Prostate gland (tissue), 2 donors: ENCODE measurements at regions not wholly inside any gene's neighbourhood (a gene's known extent, or its start where the extent isn't known, plus 50 kb on each side); places are given as distances from the start of the nearest gene placed in this dataset.
A peak's percentile ranks its signal among the peaks of the same experiment; 100 is the strongest.

ENCODE experiments used
- DNase-seq: peaks from one replicate; pipeline ENCODE4 v3.0.0-alpha.2; 2019; ENCODE audit warnings: low spot score
- H3K27ac ChIP-seq, 2 donors: fragments of 200-600 bp; sonication (generic); 2 replicates each; pipeline ENCODE4 v1.5.1; 2017 to 2019
- H3K27me3 ChIP-seq: fragments of 200-600 bp; sonication (generic); replicated peaks from 2 replicates; pipeline ENCODE4 v1.5.1; 2019; ENCODE audit not compliant: insufficient read depth
- H3K36me3 ChIP-seq, 2 donors: fragments of 200-600 bp; sonication (generic); 1 replicate in 1 of 2; 2 replicates in 1 of 2; pipeline versions ENCODE4 v1.5.1 to v1.8.1; 2017 to 2019
- H3K4me1 ChIP-seq: fragments of 200-600 bp; sonication (generic); replicated peaks from 2 replicates; pipeline ENCODE4 v1.5.1; 2019
- H3K4me3 ChIP-seq, 2 donors: fragments of 200-600 bp; sonication (generic); 2 replicates each; pipeline ENCODE4 v1.5.1; 2017 to 2019
- H3K9me3 ChIP-seq: fragments of 200-600 bp; sonication (generic); 2 replicates; pipeline ENCODE4 v1.5.1; 2017
- POLR2A ChIP-seq: fragments of 450-650 bp; IDR thresholded peaks from one replicate; pipeline ENCODE4 v1.6.1; 2016; ENCODE audit warnings: antibody characterized with exemption, mild to moderate bottlenecking
- POLR2AphosphoS5 ChIP-seq: sonication (generic); formaldehyde crosslinking; IDR thresholded peaks from one replicate; pipeline ENCODE4 v1.6.1; 2017; ENCODE audit warnings: antibody characterized with exemption
- WGBS: methylation state at CpG from one replicate; pipeline ENCODE4 v1.1.5; 2018; 5-methylcytosine and 5-hydroxymethylcytosine counted together
- intact Hi-C: fragments of 100-400 bp; cut with DNase I; formaldehyde crosslinking; loops from one replicate; pipeline ENCODE4 v1.14.2; 2022
- TF ChIP-seq, protein P1 (sequence below), 4 experiments: fragments of 200-600 bp in 2 of 4; fragments of 450-650 bp in 2 of 4; sonication (generic) in 2 of 4; IDR thresholded peaks; 1 replicate in 3 of 4; 2 replicates in 1 of 4; pipeline ENCODE4 v1.5.1; 2016 to 2019; ENCODE audit warnings: antibody characterized with exemption in 4 of 4, mild to moderate bottlenecking in 2 of 4, moderate library complexity in 2 of 4

DNA sequence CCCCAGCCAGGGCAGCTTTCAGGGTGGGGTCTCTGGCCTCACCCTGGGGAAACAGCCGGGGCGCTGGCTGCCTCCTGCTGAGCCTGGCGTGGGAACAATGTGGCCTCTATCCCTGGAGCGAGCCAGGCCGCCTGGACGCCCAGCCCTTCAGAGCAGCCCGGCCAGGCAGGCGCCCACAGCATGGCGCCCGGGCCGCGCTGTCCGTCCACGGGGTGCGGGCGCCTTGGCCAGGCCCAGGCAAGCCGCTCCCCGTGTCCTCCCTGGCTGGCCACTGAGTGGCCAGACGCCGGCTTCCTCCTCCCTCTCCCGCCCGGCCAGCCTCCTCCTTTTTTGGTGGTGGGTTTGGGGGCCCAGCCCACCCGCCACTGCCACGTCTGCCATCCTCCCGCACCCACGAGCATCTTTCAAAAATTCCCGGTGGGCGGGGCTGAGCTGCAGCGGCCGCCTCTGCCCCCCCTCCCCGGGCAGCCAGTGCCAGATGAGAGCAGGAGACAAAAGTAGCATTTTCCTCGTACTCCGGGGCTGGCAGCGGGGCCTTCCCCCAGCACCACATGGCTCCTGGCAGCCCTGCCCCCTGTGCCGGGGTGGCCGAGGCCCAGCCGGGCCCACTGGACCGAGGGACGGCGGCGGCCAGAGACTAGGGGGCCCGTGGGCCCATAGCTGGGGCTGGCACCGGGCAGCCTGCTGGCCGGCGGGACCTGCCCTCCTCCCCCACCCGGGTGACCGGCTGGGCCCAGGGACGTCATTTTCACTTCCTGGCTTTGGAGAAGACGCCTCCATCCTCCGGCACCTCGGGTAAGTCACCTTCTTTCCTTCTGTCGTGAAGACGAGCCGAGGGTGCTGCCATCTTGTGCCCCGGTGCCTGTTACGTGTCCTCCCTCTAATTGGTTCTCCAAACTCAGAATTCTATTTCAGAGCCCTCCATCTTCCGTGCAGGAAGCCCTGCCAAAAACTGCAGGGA lies 70.2 kb upstream of the PPARA start:
- intact Hi-C loops: loop anchor here (5.0 kb wide), 1 partner anchor 32 kb away; no protein-coding TSS in a partner anchor
- H3K4me3 ChIP-seq: peak overlapping the region; percentile 30 to 93
- H3K27me3 ChIP-seq: no peaks in the 10 kb centered on the region
- no peaks in the 10 kb centered on the region for H3K36me3 ChIP-seq
- peaks cover 33% of the 10 kb centered on the region for H3K4me1 ChIP-seq
- DNase-seq: peak; percentile 79
- TF ChIP-seq POLR2A: peak; percentile 54
- TF ChIP-seq, protein P1, sequence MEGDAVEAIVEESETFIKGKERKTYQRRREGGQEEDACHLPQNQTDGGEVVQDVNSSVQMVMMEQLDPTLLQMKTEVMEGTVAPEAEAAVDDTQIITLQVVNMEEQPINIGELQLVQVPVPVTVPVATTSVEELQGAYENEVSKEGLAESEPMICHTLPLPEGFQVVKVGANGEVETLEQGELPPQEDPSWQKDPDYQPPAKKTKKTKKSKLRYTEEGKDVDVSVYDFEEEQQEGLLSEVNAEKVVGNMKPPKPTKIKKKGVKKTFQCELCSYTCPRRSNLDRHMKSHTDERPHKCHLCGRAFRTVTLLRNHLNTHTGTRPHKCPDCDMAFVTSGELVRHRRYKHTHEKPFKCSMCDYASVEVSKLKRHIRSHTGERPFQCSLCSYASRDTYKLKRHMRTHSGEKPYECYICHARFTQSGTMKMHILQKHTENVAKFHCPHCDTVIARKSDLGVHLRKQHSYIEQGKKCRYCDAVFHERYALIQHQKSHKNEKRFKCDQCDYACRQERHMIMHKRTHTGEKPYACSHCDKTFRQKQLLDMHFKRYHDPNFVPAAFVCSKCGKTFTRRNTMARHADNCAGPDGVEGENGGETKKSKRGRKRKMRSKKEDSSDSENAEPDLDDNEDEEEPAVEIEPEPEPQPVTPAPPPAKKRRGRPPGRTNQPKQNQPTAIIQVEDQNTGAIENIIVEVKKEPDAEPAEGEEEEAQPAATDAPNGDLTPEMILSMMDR (IDR thresholded peaks at IDR 0.05): peak in 1 of 4 experiments; percentile 15
- peak; percentile 32 for TF ChIP-seq POLR2AphosphoS5
- WGBS: 17% methylated on average over 48 of the region's 57 CpGs
- H3K9me3 ChIP-seq: no peaks in the 10 kb centered on the region
- H3K27ac ChIP-seq: peak overlapping the region; percentile 96 to 99

DNA sequence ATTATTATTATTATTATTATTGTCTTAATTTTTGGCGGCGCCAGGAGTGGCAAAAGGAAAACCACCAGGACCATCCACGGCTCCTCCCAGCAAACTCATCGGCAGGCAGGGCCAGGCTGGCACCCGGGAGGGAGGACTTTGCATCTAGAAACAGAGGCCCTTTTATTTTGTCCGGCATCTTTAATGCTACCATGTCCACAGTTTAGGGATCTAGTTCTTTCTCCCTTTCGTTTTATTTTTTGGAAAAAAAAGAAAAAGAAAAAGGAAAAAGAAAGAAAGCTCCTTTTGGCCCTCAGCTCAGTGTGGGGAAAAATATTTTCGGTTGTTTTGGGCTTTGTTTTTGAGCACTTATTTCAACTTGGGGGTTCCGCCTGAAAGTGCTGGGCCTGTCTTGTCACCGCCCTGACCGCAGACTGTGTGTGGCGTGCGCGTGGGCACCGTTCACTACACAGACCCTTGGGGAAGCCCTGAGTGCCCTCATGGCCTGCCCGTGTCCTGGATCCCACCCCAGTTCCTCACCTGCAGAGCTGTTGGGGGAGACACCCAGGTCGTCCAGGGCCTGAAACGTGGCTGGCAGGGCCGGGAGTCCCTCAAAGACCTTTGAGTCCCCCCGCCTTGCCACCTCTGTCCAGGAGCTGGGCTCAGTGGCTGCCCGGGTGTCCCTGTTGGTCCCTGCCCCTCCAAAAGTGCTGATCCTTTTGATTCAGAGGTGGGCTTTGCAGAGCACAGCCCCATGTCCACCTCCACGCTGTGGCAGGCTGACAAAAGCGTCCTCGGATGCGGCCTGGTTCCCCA lies 69.1 kb upstream of the PPARA start:
- no peak for TF ChIP-seq POLR2A
- TF ChIP-seq, protein P1 (IDR thresholded peaks at IDR 0.05): no peak
- TF ChIP-seq POLR2AphosphoS5: no peak
- peaks cover 44% of the 10 kb centered on the region for H3K4me1 ChIP-seq
- no peaks in the 10 kb centered on the region for H3K27me3 ChIP-seq
- H3K9me3 ChIP-seq: no peaks in the 10 kb centered on the region
- H3K4me3 ChIP-seq: peak overlapping the region; percentile 30 to 93
- WGBS: 27% methylated on average over 25 of the region's 25 CpGs
- DNase-seq: no peak
- intact Hi-C loops: no loop called here
- H3K36me3 ChIP-seq: no peaks in the 10 kb centered on the region
- H3K27ac ChIP-seq: peak overlapping the region; percentile 96 to 99

DNA sequence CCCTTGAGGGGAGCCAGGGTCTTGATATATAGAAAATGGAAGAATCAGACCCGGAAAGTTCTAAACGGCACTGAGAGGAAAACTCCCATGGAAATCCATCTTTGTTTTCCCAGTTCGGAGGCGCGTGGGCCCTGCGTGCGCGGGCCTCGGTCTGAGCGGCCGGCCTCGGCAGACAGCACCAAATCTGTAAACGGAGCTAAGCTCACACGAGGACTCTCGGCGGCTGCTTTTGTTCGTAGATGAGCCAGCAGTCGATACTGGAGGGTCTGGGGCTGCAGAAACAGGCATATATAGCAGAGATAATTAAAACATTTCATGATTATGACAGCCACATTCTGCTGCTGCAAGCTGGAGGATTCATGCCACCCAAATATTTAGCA lies 68.5 kb upstream of the PPARA start:
- H3K4me3 ChIP-seq: peak overlapping the region; percentile 30 to 93
- no peaks in the 10 kb centered on the region for H3K36me3 ChIP-seq
- intact Hi-C loops: no loop called here
- 6% methylated on average over 18 of the region's 18 CpGs for WGBS
- H3K27me3 ChIP-seq: no peaks in the 10 kb centered on the region
- TF ChIP-seq, protein P1 (IDR thresholded peaks at IDR 0.05): no peak
- TF ChIP-seq POLR2AphosphoS5: no peak
- no peak for TF ChIP-seq POLR2A
- no peak for DNase-seq
- peaks cover 50% of the 10 kb centered on the region for H3K4me1 ChIP-seq
- H3K9me3 ChIP-seq: no peaks in the 10 kb centered on the region
- H3K27ac ChIP-seq: peak overlapping the region; percentile 96 to 99

DNA sequence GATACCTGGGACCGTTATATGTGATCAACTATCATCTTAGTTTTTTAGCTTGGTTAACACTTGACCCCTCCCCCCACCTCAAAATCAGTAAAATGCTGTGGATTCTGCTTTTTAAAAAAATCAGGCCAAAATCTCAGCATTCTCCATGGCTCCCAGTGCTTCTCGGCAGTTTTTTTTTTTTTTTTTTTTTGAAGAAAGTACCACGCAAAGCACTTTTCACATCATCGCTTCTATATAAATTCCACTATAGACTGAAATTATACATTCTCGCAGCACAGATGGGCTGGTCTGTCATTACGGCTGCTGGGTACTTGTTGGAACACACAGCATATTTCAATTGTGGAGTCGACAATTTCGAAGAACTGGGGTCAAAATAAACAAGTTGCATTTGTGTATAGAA lies 67.7 kb upstream of the PPARA start:
- no peaks in the 10 kb centered on the region for H3K9me3 ChIP-seq
- H3K27me3 ChIP-seq: no peaks in the 10 kb centered on the region
- peaks cover 58% of the 10 kb centered on the region for H3K4me1 ChIP-seq
- WGBS: 42% methylated on average over 8 of the region's 8 CpGs
- no peaks in the 10 kb centered on the region for H3K36me3 ChIP-seq
- TF ChIP-seq POLR2A: no peak
- TF ChIP-seq, protein P1 (IDR thresholded peaks at IDR 0.05): no peak
- peak overlapping the region in 1 of 2 donors; percentile 93 for H3K4me3 ChIP-seq
- peak overlapping the region; percentile 96 to 99 for H3K27ac ChIP-seq
- intact Hi-C loops: no loop called here
- DNase-seq: no peak
